ENCODE measurements at regions not wholly inside any gene's neighbourhood (a gene's known extent, or its start where the extent isn't known, plus 50 kb on each side); places are given as distances from the start of the nearest gene placed in this dataset.

DNA sequence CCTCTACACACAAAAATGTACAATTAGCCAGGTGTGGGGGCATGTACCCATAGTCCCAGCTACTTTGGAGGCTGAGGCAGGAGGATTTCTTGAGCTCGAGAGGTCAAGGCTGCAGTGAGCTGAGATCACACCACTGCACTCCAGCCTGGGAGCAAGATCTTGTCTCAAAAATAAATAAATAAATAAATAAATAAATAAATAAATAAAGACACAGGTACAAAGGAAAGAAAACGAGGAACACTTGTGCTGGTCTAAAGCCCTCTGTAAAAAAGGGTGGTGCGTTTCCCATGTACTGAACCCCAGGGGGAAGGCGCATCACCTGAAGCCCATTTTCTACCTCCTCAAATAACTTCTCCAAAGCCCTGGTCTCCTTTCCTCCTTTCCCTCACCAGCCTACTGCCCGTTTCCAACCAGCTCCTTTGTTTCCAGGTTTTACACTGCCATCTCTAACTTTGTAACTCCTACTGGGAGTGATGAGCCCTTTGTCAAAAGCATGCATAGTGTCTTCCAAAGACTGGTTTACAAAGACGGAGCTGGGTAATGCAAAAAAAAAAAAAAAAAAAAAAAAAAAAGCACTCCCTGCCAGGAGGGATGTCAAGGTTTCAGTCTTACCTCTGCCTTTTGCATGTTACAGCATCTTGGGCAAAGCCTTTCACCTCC, 81.5 kb upstream of the SOX4 start:
- Mint-ChIP-seq H3K36me3 (ENCODE audit: low read depth) (no peaks in the 10 kb centered on the region), H3K4me3 (no peak overlapping the region), H3K27me3 (no peaks in the 10 kb centered on the region), H3K27ac (no peak overlapping the region), H3K4me1 (no peaks in the 10 kb centered on the region), H3K9me3 (no peaks in the 10 kb centered on the region)
- CTCF ChIA-PET, result no interaction called here
- POLR2A ChIA-PET, result no interaction called here
- DNase-seq, result no peak

DNA sequence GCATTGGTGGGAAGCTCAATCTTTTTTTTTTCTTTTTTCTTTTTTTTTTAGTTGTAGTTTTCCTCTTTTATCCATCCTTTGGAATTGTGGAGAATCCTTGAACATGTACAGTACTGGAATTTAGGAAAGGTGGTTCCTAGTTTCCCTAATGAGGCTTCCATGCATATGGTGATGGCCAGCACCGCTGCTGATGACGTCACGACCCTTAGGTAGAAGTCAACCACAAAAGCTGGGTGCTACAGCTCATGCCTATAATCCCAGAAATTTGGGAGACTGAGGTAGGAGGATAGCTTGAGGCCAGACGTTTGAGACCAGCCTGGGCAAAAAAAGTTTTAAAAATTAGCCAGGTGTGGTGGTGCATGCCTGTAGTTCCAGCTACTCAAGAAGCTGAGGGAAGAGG, 79.3 kb upstream of the SOX4 start:
- ChIA-PET CTCF (interaction anchor here (0.6 to 0.7 kb wide), 2 partner anchors 143 to 1358 kb away, joined by 3 read pairs; no protein-coding TSS in a partner anchor), POLR2A (no interaction called here)
- H3K27me3 Mint-ChIP-seq, result peaks cover 1% of the 10 kb centered on the region
- no peak overlapping the region for H3K4me3 Mint-ChIP-seq
- H3K9me3 Mint-ChIP-seq, result no peaks in the 10 kb centered on the region
- H3K36me3 Mint-ChIP-seq (ENCODE audit: low read depth), result no peaks in the 10 kb centered on the region
- no peak for DNase-seq
- H3K4me1 Mint-ChIP-seq, result no peaks in the 10 kb centered on the region
- H3K27ac Mint-ChIP-seq, result no peak overlapping the region

DNA sequence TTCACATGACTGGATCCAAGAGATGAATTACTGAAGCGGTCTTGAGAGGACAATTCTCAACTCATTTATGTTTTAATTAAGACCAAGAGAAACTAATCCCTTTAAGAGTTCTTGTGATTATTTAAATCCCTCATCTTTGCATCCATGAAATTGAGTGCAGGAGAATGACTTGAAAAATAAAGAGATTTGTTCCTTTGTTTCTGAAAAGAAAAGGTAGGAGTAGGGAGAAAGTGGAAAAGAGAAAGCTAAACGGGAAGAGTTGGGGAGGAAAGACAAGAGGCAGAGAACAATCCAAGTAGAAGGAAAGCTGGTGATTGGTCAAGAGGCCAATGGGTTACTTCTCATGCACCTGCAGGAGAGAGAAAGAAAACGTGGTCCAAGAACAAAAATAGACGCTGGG, 75.2 kb upstream of the SOX4 start:
- DNase-seq, result no peak
- no peaks in the 10 kb centered on the region for H3K36me3 Mint-ChIP-seq (ENCODE audit: low read depth)
- H3K9me3 Mint-ChIP-seq, result no peaks in the 10 kb centered on the region
- no peak overlapping the region for H3K27ac Mint-ChIP-seq
- H3K4me3 Mint-ChIP-seq, result no peak overlapping the region
- CTCF ChIA-PET, result interaction anchor here (1.2 kb wide), 1 partner anchor 9 kb away, joined by 5 read pairs; no protein-coding TSS in a partner anchor
- H3K4me1 Mint-ChIP-seq, result no peaks in the 10 kb centered on the region
- POLR2A ChIA-PET, result no interaction called here
- peaks cover 3% of the 10 kb centered on the region for H3K27me3 Mint-ChIP-seq

DNA sequence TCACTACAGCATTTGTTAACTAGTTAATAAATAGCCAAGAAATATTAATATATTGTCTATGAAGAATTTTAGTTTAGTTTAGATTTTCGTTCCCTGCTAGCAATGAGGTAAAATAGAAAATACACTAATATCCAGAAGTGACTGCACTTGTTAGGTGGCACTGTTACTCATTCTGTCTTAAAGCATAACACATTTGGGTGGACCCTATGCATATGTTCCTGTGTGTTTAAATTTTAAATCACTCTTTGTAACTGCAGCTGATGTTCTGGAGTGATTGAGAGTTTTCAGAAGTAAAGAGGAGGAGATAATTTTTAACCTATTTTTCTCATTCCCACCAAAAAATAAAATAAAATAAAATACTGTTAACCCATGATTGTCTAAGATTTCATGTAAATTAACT, 73.9 kb upstream of the SOX4 start:
- Mint-ChIP-seq H3K36me3 (ENCODE audit: low read depth) (no peaks in the 10 kb centered on the region), H3K4me1 (no peaks in the 10 kb centered on the region), H3K27ac (no peak overlapping the region), H3K27me3 (peaks cover 3% of the 10 kb centered on the region), H3K9me3 (no peaks in the 10 kb centered on the region), H3K4me3 (no peak overlapping the region)
- no peak for DNase-seq
- POLR2A ChIA-PET, result no interaction called here
- CTCF ChIA-PET, result no interaction called here

DNA sequence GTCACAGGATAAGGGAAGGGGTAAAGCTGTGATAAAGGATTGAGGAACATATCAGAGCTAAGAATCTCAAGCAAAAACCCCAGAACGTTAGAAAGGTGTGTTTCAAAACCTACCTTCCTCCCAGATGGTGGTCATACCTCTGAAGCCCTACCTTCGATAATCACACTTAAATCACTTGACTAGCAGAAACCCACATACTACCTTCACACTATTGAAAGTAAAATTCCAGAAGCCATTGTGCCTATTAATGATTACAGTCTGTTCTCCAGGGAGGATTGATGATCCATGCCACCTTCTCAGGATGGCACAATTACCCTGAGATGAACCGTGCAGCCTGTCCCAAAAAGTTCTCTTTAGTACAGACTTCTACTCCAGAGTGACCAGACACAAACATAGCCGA, 72.3 kb upstream of the SOX4 start:
- Mint-ChIP-seq H3K4me1 (no peaks in the 10 kb centered on the region), H3K27me3 (peaks cover 3% of the 10 kb centered on the region), H3K27ac (no peak overlapping the region), H3K4me3 (no peak overlapping the region), H3K9me3 (no peaks in the 10 kb centered on the region), H3K36me3 (ENCODE audit: low read depth) (no peaks in the 10 kb centered on the region)
- DNase-seq, result no peak
- ChIA-PET POLR2A (no interaction called here), CTCF (no interaction called here)

DNA sequence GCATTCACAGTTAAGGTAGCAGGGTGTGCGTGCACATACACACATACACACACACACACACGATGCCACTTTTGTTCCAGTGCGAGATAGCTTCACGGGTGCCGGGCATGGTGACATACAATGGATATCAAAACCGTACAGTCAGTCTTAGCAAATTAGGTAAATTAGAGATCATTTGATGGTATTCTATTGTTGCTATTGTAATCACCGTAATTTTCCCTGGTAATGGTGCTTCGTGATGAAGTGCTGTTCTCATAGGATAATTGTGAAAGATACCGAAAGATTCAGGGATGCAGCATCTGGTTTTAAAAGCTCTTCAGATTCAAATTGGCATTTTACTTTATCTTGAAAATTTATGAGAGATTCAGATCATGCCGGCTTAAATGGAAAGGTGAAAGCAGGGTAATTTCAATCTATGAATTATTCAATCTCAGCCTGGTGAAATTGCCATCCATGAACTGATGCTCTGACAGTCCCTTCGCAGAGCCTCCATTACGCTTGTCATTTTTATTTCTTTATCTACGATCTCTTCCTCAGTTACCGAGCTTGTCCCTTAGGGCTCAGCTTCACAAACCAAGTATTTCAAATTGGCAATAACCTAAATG, 71.3 kb upstream of the SOX4 start:
- H3K36me3 Mint-ChIP-seq (ENCODE audit: low read depth), result no peaks in the 10 kb centered on the region
- H3K27ac Mint-ChIP-seq, result no peak overlapping the region
- H3K4me3 Mint-ChIP-seq, result no peak overlapping the region
- H3K9me3 Mint-ChIP-seq, result no peaks in the 10 kb centered on the region
- ChIA-PET POLR2A (no interaction called here), CTCF (interaction anchor here (0.5 kb wide), 1 partner anchor 465 kb away, joined by 3 read pairs; no protein-coding TSS in a partner anchor)
- H3K27me3 Mint-ChIP-seq, result peaks cover 3% of the 10 kb centered on the region
- no peaks in the 10 kb centered on the region for H3K4me1 Mint-ChIP-seq
- no peak for DNase-seq

DNA sequence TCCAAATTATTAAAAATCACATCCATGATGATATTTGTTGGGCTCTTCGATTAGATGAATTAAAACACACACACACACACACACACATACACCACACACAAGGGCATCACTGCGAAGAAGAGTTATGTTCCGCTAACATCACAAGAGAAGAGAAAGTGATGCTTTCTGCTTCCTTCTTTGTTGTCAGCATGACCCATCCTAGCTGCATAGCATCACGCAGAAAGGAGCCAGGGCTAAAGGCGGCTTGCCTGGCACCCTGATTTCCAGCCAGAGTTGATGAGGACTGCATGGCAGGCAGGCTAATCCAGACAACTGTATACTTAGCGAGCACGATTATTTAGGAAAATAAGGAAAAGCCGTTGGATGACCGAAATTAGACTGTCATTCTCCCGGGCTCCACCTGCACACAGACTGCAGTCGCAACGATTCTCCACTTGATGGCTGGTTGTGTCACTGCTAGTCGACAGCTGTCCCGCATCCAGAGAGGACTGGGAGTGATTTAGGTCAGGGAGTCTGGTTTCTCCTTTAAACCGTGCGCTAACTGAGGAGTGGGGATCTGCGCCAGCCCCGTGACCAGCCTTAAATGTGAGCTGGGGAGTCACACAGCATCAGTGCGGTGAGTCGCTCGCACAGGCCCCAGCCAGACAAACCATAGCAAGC, 70.6 kb upstream of the SOX4 start:
- H3K27me3 Mint-ChIP-seq, result peaks cover 3% of the 10 kb centered on the region
- H3K4me3 Mint-ChIP-seq, result no peak overlapping the region
- no peaks in the 10 kb centered on the region for H3K36me3 Mint-ChIP-seq (ENCODE audit: low read depth)
- no peak overlapping the region for H3K27ac Mint-ChIP-seq
- ChIA-PET POLR2A (no interaction called here), CTCF (no interaction called here)
- no peaks in the 10 kb centered on the region for H3K4me1 Mint-ChIP-seq
- no peak for DNase-seq
- no peaks in the 10 kb centered on the region for H3K9me3 Mint-ChIP-seq

DNA sequence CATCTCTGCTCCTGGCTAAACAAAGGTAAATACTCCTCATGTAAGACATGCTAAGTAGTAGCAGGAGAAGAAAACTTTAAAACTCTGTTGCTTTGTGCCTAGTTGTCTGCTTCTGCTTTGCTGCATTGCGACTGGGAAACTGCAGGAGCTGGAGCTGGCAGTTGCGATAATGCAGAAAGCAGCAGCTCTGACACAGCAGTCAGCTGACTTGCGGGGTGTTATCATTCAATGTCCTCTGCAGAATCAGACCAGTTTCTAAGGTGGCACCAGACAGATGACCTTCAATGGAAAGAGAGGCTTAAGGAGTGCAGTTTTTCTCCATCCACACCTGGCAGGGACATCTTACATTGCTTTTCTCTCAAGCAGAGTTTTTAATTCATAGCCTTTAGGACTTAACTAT, 69.9 kb upstream of the SOX4 start:
- no peak for DNase-seq
- H3K4me3 Mint-ChIP-seq, result no peak overlapping the region
- ChIA-PET POLR2A (no interaction called here), CTCF (no interaction called here)
- H3K27me3 Mint-ChIP-seq, result peaks cover 3% of the 10 kb centered on the region
- H3K4me1 Mint-ChIP-seq, result no peaks in the 10 kb centered on the region
- no peaks in the 10 kb centered on the region for H3K9me3 Mint-ChIP-seq
- H3K36me3 Mint-ChIP-seq (ENCODE audit: low read depth), result no peaks in the 10 kb centered on the region
- H3K27ac Mint-ChIP-seq, result no peak overlapping the region

DNA sequence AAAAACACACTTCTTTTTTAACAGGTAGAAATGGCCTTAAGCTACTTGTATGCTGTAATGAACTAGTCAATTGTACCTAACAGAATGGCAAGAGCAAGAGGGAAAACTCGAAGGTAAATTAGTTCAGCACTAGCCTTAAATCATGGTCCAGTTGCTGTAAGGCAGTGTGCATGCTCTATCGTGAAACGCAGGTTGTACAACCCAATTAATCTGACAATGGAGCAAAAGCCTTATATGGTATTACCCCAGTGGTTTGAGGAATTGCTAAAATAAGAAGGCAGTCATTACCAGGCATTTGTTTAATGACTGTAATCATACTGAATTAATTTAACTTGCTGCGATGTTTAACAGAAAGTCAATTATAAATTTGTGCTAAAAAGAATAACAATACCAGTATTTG, 69.3 kb upstream of the SOX4 start:
- ChIA-PET CTCF (no interaction called here), POLR2A (no interaction called here)
- Mint-ChIP-seq H3K27ac (no peak overlapping the region), H3K4me3 (no peak overlapping the region), H3K9me3 (no peaks in the 10 kb centered on the region), H3K27me3 (peaks cover 2% of the 10 kb centered on the region), H3K4me1 (no peaks in the 10 kb centered on the region), H3K36me3 (ENCODE audit: low read depth) (no peaks in the 10 kb centered on the region)
- no peak for DNase-seq

DNA sequence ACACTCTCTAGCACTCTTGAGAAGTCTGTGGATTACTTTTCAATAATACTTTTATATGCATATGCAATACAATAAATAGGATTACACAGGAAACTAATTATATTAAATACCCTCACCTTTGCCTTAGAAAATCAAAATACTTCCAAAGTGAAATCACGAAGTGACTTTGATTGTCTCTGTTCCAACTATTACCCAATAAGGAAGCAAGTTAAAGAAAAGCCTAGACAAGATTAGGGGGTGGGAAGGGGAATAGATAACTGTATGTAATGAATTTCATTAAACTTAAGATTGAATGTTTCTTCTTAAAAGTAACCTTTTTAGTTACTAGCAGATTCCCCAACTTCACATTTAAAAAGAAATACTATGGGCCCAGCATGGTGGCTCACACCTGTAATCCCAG, 66.6 kb upstream of the SOX4 start:
- no peak for DNase-seq
- Mint-ChIP-seq H3K9me3 (no peaks in the 10 kb centered on the region), H3K36me3 (ENCODE audit: low read depth) (no peaks in the 10 kb centered on the region), H3K27me3 (no peaks in the 10 kb centered on the region), H3K27ac (no peak overlapping the region), H3K4me3 (no peak overlapping the region), H3K4me1 (no peaks in the 10 kb centered on the region)
- ChIA-PET POLR2A (no interaction called here), CTCF (no interaction called here)

DNA sequence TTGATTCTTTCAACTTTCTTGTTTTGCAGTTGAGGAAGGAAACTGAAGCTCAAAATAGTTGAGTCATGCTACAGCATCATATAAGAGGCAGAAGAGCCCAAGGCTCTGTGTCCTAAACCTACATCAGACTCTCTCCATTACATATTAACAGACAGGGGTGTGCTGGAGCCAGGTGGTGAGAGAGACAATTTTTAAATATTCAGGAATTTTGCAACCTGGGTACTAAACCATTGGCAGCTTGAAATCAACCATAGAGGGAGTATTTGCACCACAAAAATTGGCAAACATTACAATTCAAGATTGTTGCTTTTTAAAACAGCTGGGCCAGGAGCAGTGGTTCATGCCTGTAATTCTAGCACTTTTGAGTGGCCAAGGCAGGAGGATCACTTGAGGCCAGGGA, 65.8 kb upstream of the SOX4 start:
- ChIA-PET CTCF (interaction anchor here (0.7 kb wide), 1 partner anchor 31 kb away, joined by 4 read pairs; no protein-coding TSS in a partner anchor), POLR2A (interaction anchor here (0.5 kb wide), 1 partner anchor 10 kb away, joined by 3 read pairs; no protein-coding TSS in a partner anchor)
- Mint-ChIP-seq H3K36me3 (ENCODE audit: low read depth) (no peaks in the 10 kb centered on the region), H3K4me3 (no peak overlapping the region), H3K4me1 (no peaks in the 10 kb centered on the region), H3K27ac (no peak overlapping the region), H3K9me3 (no peaks in the 10 kb centered on the region), H3K27me3 (no peaks in the 10 kb centered on the region)
- no peak for DNase-seq

DNA sequence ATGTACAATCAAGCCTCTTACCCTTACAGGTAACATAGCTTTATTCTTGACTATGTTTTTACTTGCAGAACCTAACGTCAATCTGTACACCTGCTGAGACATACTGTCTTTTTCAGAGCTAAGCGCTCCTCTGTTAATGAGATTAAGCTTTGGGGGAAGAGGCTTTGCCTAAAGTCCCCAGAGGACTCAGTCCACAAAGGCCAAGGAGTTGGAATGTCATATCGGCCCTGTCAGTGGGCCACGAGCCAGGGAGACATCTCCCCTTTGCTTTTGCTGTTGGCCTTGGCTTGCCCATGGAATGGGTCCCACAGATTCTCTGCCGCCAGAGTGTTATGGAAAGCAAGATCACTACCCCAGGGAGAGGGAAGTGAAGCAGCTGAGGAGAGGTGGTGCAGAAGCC, 64.1 kb upstream of the SOX4 start:
- Mint-ChIP-seq H3K27me3 (no peaks in the 10 kb centered on the region), H3K4me3 (no peak overlapping the region), H3K36me3 (ENCODE audit: low read depth) (no peaks in the 10 kb centered on the region), H3K4me1 (no peaks in the 10 kb centered on the region), H3K27ac (no peak overlapping the region), H3K9me3 (no peaks in the 10 kb centered on the region)
- no peak for DNase-seq
- POLR2A ChIA-PET, result no interaction called here
- CTCF ChIA-PET, result interaction anchor here (0.6 kb wide), 1 partner anchor 14 kb away, joined by 3 read pairs; no protein-coding TSS in a partner anchor

DNA sequence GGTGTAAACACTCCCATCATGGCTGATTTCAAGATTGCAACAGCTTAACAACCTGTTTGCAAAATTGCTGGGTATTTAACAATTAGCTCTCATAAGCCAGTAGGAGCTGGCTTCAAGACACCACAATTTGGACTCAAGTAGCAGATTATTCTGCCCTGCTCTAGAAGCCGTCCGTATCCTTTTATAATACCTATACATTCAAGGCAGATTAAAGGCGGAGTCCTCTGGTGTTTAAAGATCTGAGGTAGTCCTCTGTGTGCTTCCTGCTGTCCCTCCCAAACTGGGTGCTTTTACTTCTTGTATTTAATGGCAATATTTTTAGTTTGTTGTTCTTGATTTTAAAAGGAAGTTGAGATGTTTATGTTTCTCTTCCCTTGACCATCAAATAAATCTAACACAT, 62.2 kb upstream of the SOX4 start:
- no peak overlapping the region for H3K4me3 Mint-ChIP-seq
- no peaks in the 10 kb centered on the region for H3K27me3 Mint-ChIP-seq
- H3K9me3 Mint-ChIP-seq, result no peaks in the 10 kb centered on the region
- ChIA-PET CTCF (interaction anchor here (1.1 kb wide), 1 partner anchor 698 kb away, joined by 3 read pairs; no protein-coding TSS in a partner anchor), POLR2A (no interaction called here)
- H3K27ac Mint-ChIP-seq, result no peak overlapping the region
- no peaks in the 10 kb centered on the region for H3K4me1 Mint-ChIP-seq
- H3K36me3 Mint-ChIP-seq (ENCODE audit: low read depth), result no peaks in the 10 kb centered on the region
- DNase-seq, result no peak
